Neural cell (in vitro differentiated cells): ENCODE measurements at regions not wholly inside any gene's neighbourhood (a gene's known extent, or its start where the extent isn't known, plus 50 kb on each side); places are given as distances from the start of the nearest gene placed in this dataset.

Experiments used
- H2AFZ ChIP-seq: fragments of 200-600, 300-800 bp; sonication (generic), shearing (Covaris generic); 2 replicates; pipeline ENCODE4 v1.6.0; 2014; ENCODE audit warnings: low read depth, mild to moderate bottlenecking, antibody characterized with exemption, low read length, moderate library complexity
- H3F3A ChIP-seq: fragments of 200-600 bp; shearing (Covaris generic); 2 replicates; pipeline ENCODE4 v1.6.1; 2016; ENCODE audit warnings: mild to moderate bottlenecking, moderate library complexity, mixed read lengths, antibody characterized with exemption, low read length; ENCODE audit not compliant: insufficient read depth, poor library complexity, severe bottlenecking
- H3K27ac ChIP-seq: fragments of 200-600, 300-800 bp; sonication (generic), shearing (Covaris generic); 2 replicates; pipeline ENCODE4 v1.5.1; 2014; ENCODE audit warnings: mild to moderate bottlenecking, low read length, moderate library complexity
- H3K27me3 ChIP-seq: fragments of 300-800, 200-600 bp; sonication (generic), shearing (Covaris generic); 2 replicates; pipeline ENCODE4 v1.6.0; 2014; ENCODE audit warnings: mild to moderate bottlenecking, low read depth, low read length, moderate library complexity; ENCODE audit not compliant: insufficient read depth
- H3K36me3 ChIP-seq: fragments of 300-800, 200-600 bp; sonication (generic), shearing (Covaris generic); 2 replicates; pipeline ENCODE4 v1.5.1; 2014; ENCODE audit warnings: mild to moderate bottlenecking, antibody characterized with exemption, low read length, moderate library complexity; ENCODE audit not compliant: insufficient read depth
- H3K4me2 ChIP-seq: fragments of 300-800, 200-600 bp; sonication (generic), shearing (Covaris generic); 2 replicates; pipeline ENCODE4 v1.6.0; 2014; ENCODE audit warnings: mild to moderate bottlenecking, low read length
- H3K4me3 ChIP-seq: fragments of 300-800, 200-600 bp; sonication (generic), shearing (Covaris generic); 2 replicates; pipeline ENCODE4 v1.5.1; 2014; ENCODE audit warnings: mild to moderate bottlenecking, low read length, moderate library complexity
- H3K79me2 ChIP-seq: fragments of 200-600 bp; shearing (Covaris generic); replicated peaks from 2 replicates; pipeline ENCODE4 v1.6.0; 2014; ENCODE audit warnings: mild to moderate bottlenecking, low read length, moderate library complexity; ENCODE audit not compliant: insufficient read depth
- H3K9ac ChIP-seq: fragments of 300-800, 200-600 bp; sonication (generic), shearing (Covaris generic); 2 replicates; pipeline ENCODE4 v1.6.1; 2016; ENCODE audit warnings: mild to moderate bottlenecking, low read length, mixed read lengths
- H3K9me2 ChIP-seq: fragments of 200-600 bp; shearing (Covaris generic); 2 replicates; pipeline ENCODE4 v1.6.1; 2016; ENCODE audit warnings: mild to moderate bottlenecking, low read length, mixed read lengths; ENCODE audit not compliant: insufficient read depth
- H3K9me3 ChIP-seq: fragments of 200-600, 300-800 bp; sonication (generic), shearing (Covaris generic); 2 replicates; pipeline ENCODE4 v1.6.1; 2016; ENCODE audit warnings: mild to moderate bottlenecking, mixed run types, low read length, moderate library complexity, mixed read lengths
- H4K20me1 ChIP-seq: fragments of 200-600 bp; shearing (Covaris generic); 2 replicates; pipeline ENCODE4 v1.6.1; 2016; ENCODE audit warnings: mild to moderate bottlenecking, mixed run types; ENCODE audit not compliant: insufficient read depth
- CTCF ChIP-seq: fragments of 450-650 bp; IDR thresholded peaks from 2 replicates; pipeline ENCODE4 v1.5.1; 2014; ENCODE audit warnings: antibody characterized with exemption, mild to moderate bottlenecking, moderate library complexity; ENCODE audit not compliant: poor library complexity, severe bottlenecking
- EP300 ChIP-seq: fragments of 450-650 bp; conservative IDR thresholded peaks from 2 replicates; pipeline ENCODE4 v1.6.1; 2014; ENCODE audit warnings: antibody characterized with exemption, mild to moderate bottlenecking, moderate library complexity; ENCODE audit not compliant: poor library complexity, severe bottlenecking
- EZH2 ChIP-seq: fragments of 200-600, 300-800 bp; shearing (Covaris generic), sonication (generic); IDR thresholded peaks from 2 replicates; pipeline ENCODE4 v1.6.1; 2014; ENCODE audit warnings: antibody characterized with exemption, low read length, borderline replicate concordance, mild to moderate bottlenecking; ENCODE audit not compliant: insufficient read depth, poor library complexity, severe bottlenecking
- MXI1 ChIP-seq: fragments of 450-650 bp; conservative IDR thresholded peaks from 2 replicates; pipeline ENCODE4 v1.6.1; 2014; ENCODE audit warnings: antibody characterized with exemption, mild to moderate bottlenecking; ENCODE audit not compliant: poor library complexity, severe bottlenecking
- POLR2AphosphoS5 ChIP-seq: IDR thresholded peaks from 2 replicates; pipeline ENCODE4 v1.6.1; 2012
- RAD21 ChIP-seq: fragments of 450-650 bp; conservative IDR thresholded peaks from 2 replicates; pipeline ENCODE4 v1.6.1; 2014; ENCODE audit warnings: antibody characterized with exemption, mild to moderate bottlenecking, moderate library complexity
- REST ChIP-seq: IDR thresholded peaks from 2 replicates; pipeline ENCODE4 v1.6.1; 2012; ENCODE audit warnings: borderline replicate concordance
- SMC3 ChIP-seq: fragments of 450-650 bp; conservative IDR thresholded peaks from 2 replicates; pipeline ENCODE4 v1.6.1; 2014; ENCODE audit warnings: antibody characterized with exemption, mild to moderate bottlenecking, moderate library complexity; ENCODE audit not compliant: poor library complexity
- TAF1 ChIP-seq: IDR thresholded peaks from 2 replicates; pipeline ENCODE4 v1.6.1; 2012; ENCODE audit warnings: low read depth

- H3K27ac ChIP-seq: no peak overlapping the region
- no peaks in the 10 kb centered on the region for H3K9me2 ChIP-seq
- no peak overlapping the region for H3K9ac ChIP-seq
- no peak overlapping the region for H3K4me3 ChIP-seq
- no peak for TF ChIP-seq EP300
- no peak for TF ChIP-seq MXI1
- TF ChIP-seq CTCF: no peak
- TF ChIP-seq EZH2: no peak
- TF ChIP-seq RAD21: no peak
- TF ChIP-seq REST: no peak
- no peak for TF ChIP-seq POLR2AphosphoS5
- TF ChIP-seq SMC3: no peak
- no peak for TF ChIP-seq TAF1
- no peaks in the 10 kb centered on the region for H3K36me3 ChIP-seq
- H3F3A ChIP-seq: no peaks in the 10 kb centered on the region
- no peak overlapping the region for H3K4me2 ChIP-seq
- H4K20me1 ChIP-seq: no peaks in the 10 kb centered on the region
- H3K27me3 ChIP-seq: no peaks in the 10 kb centered on the region
- H2AFZ ChIP-seq: no peak overlapping the region
- H3K9me3 ChIP-seq: no peaks in the 10 kb centered on the region
- H3K79me2 ChIP-seq: no peaks in the 10 kb centered on the region
Observed at GRCh38 chr11:45553383-45553936, 112.0 kb downstream of the CHST1 start.

GRCh38 chr11:45551191-45551713, 114.2 kb downstream of the CHST1 start:
- no peak overlapping the region for H3K4me2 ChIP-seq
- no peaks in the 10 kb centered on the region for H3F3A ChIP-seq
- no peaks in the 10 kb centered on the region for H3K27me3 ChIP-seq
- H3K9me2 ChIP-seq: no peaks in the 10 kb centered on the region
- H3K79me2 ChIP-seq: no peaks in the 10 kb centered on the region
- no peaks in the 10 kb centered on the region for H4K20me1 ChIP-seq
- no peaks in the 10 kb centered on the region for H3K9me3 ChIP-seq
- no peak overlapping the region for H3K4me3 ChIP-seq
- no peak overlapping the region for H2AFZ ChIP-seq
- no peak overlapping the region for H3K27ac ChIP-seq
- H3K9ac ChIP-seq: no peak overlapping the region
- no peak for TF ChIP-seq SMC3
- no peak for TF ChIP-seq REST
- no peak for TF ChIP-seq EZH2
- TF ChIP-seq RAD21: no peak
- TF ChIP-seq POLR2AphosphoS5: no peak
- no peak for TF ChIP-seq TAF1
- no peak for TF ChIP-seq EP300
- H3K36me3 ChIP-seq: no peaks in the 10 kb centered on the region
